ENCODE measurements at regions not wholly inside any gene's neighbourhood (a gene's known extent, or its start where the extent isn't known, plus 50 kb on each side); places are given as distances from the start of the nearest gene placed in this dataset.

GRCh38 chr5:61796773-61797172 lies 464.7 kb downstream of the ZSWIM6 start:
- Histone ChIP-seq H3K27ac (ENCODE audit: low read depth in 1 of 2, low read length in 2 of 2) (no peak overlapping the region), H3K36me3 (ENCODE audit: control insufficient read depth in 4 of 4, insufficient read depth in 3 of 4, low read depth in 1 of 4, low read length in 3 of 4) (no peaks in the 10 kb centered on the region), H3K4me3 (ENCODE audit: low read depth in 1 of 3, low read length in 3 of 3) (no peak overlapping the region), H3K4me1 (ENCODE audit: control insufficient read depth in 4 of 4, insufficient read depth in 4 of 4, low read length in 3 of 4) (peaks cover 0 to 6% (median 0%) of the 10 kb centered on the region in 4 donors), H3K9me3 (ENCODE audit: control insufficient read depth in 4 of 4, low read length in 3 of 4) (no peaks in the 10 kb centered on the region), H3K27me3 (ENCODE audit: control insufficient read depth in 4 of 4, insufficient read depth in 4 of 4, low read length in 3 of 4) (no peaks in the 10 kb centered on the region), H3K9ac (ENCODE audit: low read depth in 1 of 2, low read length in 2 of 2) (no peak overlapping the region)
- no peak for DNase-seq (ENCODE audit: low spot score)
- 92% methylated on average over 4 of the region's 4 CpGs for WGBS
- TF ChIP-seq SP1 (IDR thresholded peaks at IDR 0.05) (no peak), TAF1 (conservative IDR thresholded peaks at IDR 0.05) (no peak), RXRA (IDR thresholded peaks at IDR 0.05) (no peak), GABPA (IDR thresholded peaks at IDR 0.05 in 1 of 2, conservative IDR thresholded peaks at IDR 0.05 in 1 of 2) (no peak), FOXA2 (IDR thresholded peaks at IDR 0.05) (no peak), RAD21 (IDR thresholded peaks at IDR 0.05) (no peak), ATF3 (IDR thresholded peaks at IDR 0.05) (no peak)
- TF ChIP-seq, protein P1, sequence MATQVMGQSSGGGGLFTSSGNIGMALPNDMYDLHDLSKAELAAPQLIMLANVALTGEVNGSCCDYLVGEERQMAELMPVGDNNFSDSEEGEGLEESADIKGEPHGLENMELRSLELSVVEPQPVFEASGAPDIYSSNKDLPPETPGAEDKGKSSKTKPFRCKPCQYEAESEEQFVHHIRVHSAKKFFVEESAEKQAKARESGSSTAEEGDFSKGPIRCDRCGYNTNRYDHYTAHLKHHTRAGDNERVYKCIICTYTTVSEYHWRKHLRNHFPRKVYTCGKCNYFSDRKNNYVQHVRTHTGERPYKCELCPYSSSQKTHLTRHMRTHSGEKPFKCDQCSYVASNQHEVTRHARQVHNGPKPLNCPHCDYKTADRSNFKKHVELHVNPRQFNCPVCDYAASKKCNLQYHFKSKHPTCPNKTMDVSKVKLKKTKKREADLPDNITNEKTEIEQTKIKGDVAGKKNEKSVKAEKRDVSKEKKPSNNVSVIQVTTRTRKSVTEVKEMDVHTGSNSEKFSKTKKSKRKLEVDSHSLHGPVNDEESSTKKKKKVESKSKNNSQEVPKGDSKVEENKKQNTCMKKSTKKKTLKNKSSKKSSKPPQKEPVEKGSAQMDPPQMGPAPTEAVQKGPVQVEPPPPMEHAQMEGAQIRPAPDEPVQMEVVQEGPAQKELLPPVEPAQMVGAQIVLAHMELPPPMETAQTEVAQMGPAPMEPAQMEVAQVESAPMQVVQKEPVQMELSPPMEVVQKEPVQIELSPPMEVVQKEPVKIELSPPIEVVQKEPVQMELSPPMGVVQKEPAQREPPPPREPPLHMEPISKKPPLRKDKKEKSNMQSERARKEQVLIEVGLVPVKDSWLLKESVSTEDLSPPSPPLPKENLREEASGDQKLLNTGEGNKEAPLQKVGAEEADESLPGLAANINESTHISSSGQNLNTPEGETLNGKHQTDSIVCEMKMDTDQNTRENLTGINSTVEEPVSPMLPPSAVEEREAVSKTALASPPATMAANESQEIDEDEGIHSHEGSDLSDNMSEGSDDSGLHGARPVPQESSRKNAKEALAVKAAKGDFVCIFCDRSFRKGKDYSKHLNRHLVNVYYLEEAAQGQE (IDR thresholded peaks at IDR 0.05) = no peak
- TF ChIP-seq, protein P2, sequence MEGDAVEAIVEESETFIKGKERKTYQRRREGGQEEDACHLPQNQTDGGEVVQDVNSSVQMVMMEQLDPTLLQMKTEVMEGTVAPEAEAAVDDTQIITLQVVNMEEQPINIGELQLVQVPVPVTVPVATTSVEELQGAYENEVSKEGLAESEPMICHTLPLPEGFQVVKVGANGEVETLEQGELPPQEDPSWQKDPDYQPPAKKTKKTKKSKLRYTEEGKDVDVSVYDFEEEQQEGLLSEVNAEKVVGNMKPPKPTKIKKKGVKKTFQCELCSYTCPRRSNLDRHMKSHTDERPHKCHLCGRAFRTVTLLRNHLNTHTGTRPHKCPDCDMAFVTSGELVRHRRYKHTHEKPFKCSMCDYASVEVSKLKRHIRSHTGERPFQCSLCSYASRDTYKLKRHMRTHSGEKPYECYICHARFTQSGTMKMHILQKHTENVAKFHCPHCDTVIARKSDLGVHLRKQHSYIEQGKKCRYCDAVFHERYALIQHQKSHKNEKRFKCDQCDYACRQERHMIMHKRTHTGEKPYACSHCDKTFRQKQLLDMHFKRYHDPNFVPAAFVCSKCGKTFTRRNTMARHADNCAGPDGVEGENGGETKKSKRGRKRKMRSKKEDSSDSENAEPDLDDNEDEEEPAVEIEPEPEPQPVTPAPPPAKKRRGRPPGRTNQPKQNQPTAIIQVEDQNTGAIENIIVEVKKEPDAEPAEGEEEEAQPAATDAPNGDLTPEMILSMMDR (IDR thresholded peaks at IDR 0.05; ENCODE audit: low read depth, low read length, missing input control) = no peak
- TF ChIP-seq, protein P3, sequence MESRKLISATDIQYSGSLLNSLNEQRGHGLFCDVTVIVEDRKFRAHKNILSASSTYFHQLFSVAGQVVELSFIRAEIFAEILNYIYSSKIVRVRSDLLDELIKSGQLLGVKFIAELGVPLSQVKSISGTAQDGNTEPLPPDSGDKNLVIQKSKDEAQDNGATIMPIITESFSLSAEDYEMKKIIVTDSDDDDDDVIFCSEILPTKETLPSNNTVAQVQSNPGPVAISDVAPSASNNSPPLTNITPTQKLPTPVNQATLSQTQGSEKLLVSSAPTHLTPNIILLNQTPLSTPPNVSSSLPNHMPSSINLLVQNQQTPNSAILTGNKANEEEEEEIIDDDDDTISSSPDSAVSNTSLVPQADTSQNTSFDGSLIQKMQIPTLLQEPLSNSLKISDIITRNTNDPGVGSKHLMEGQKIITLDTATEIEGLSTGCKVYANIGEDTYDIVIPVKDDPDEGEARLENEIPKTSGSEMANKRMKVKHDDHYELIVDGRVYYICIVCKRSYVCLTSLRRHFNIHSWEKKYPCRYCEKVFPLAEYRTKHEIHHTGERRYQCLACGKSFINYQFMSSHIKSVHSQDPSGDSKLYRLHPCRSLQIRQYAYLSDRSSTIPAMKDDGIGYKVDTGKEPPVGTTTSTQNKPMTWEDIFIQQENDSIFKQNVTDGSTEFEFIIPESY (IDR thresholded peaks at IDR 0.05) = no peak

DNA sequence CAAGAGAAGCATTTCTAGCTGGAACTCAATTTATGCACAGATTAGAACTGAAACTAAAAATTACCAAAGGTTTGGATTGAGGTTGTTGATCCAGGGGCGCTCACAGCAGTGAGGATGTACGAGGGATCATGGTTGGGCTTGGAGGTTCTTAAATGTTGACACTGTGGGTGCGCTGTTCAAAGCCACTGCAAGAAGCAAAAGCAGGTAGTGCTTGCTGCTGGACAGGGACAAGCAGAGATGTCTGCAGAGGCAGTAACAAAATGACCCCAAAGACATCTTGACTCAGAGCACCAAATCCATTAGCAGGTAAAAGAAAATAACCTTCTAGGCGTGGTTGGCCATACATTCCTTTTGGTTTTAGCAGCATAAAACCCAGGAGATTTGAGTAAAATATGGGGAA lies 468.4 kb downstream of the ZSWIM6 start:
- Histone ChIP-seq H3K4me3 (ENCODE audit: low read depth in 1 of 3, low read length in 3 of 3) (no peak overlapping the region), H3K4me1 (ENCODE audit: control insufficient read depth in 4 of 4, insufficient read depth in 4 of 4, low read length in 3 of 4) (peaks cover 0 to 6% (median 0%) of the 10 kb centered on the region in 4 donors), H3K27ac (ENCODE audit: low read depth in 1 of 2, low read length in 2 of 2) (no peak overlapping the region), H3K27me3 (ENCODE audit: control insufficient read depth in 4 of 4, insufficient read depth in 4 of 4, low read length in 3 of 4) (no peaks in the 10 kb centered on the region), H3K36me3 (ENCODE audit: control insufficient read depth in 4 of 4, insufficient read depth in 3 of 4, low read depth in 1 of 4, low read length in 3 of 4) (no peaks in the 10 kb centered on the region), H3K9me3 (ENCODE audit: control insufficient read depth in 4 of 4, low read length in 3 of 4) (no peaks in the 10 kb centered on the region), H3K9ac (ENCODE audit: low read depth in 1 of 2, low read length in 2 of 2) (no peak overlapping the region)
- 87% methylated on average over 4 of the region's 4 CpGs for WGBS
- TF ChIP-seq EGR1 (IDR thresholded peaks at IDR 0.05; ENCODE audit: low read depth in 2 of 2) (no peak), JUND (IDR thresholded peaks at IDR 0.05) (no peak), RAD21 (IDR thresholded peaks at IDR 0.05) (no peak), FOXA2 (IDR thresholded peaks at IDR 0.05) (no peak), SP1 (IDR thresholded peaks at IDR 0.05) (no peak), TAF1 (conservative IDR thresholded peaks at IDR 0.05) (no peak), RXRA (IDR thresholded peaks at IDR 0.05) (no peak), HNF4A (conservative IDR thresholded peaks at IDR 0.05) (no peak)
- TF ChIP-seq, protein P3 (IDR thresholded peaks at IDR 0.05) = no peak
- no peak for DNase-seq (ENCODE audit: low spot score)
